ENCODE measurements at regions not wholly inside any gene's neighbourhood (a gene's known extent, or its start where the extent isn't known, plus 50 kb on each side); places are given as distances from the start of the nearest gene placed in this dataset.

DNA sequence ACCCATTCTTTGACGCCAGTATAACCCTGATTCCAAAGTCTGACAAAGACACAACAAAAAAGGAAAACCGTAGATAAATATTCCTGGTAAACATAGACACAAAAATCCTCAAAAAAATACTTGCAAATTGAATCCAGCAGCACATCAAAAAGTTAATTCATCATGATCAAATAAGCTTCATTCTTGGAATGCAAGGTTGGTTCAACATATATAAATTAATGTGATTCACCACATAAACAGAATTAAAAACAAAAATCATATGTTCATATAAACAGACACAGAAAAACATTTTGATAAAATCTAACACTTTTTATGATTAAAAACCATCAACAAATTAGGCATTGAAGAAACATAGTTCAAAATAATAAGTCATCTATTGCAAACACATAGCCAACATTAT lies 324.2 kb upstream of the TRPC7 start:
- no peak for DNase-seq (ENCODE audit: low spot score)

DNA sequence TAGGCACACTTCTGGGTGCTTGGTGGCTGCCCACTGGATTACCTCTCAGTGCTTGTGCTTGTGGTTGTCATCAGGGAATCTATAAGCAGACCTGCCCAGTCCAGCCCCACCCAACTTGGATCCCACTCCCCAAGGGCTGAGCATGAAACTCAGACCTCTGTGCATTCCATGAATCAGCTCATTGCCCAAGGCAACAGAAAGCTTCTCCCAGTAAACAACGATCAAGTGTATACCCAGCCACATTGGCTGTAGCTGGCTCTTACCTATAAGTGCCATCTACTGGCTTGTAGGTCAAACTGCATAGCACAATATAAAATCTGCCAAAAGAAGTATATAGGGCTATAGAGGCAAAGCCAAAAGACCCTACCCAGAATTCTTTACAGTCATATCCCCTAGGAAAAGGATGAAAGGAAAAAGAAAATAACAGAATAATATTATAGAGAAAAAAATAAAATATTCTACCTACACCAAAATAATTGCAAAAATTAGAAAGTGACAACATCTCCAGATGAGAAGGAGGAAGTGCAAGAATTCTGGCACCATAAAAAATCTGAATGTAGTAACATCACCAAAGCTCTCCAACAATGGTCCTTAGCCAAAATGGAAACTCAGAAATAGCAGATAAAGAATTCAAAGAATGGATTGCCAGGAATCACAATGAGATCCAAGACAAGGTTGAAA lies 321.0 kb upstream of the TRPC7 start:
- DNase-seq (ENCODE audit: low spot score), result peak; percentile 10

DNA sequence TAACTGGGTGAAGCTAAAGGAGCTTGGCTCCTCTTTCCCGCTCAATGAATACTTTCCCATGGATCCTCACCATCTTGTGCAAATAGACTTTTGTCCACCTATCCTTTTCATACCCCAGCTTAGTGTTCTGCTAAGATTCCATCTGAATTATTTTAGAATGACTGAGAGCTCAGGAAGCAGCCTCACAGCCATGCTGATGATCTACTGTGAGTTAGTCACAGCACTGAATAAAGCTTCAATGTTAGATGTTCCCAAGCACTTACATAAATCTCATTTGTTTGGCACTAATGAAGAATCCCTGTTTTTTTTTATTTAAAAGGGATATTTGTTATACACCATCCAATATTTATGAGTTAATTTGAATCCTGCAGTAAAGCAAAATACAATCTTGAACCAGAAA lies 317.6 kb upstream of the TRPC7 start:
- DNase-seq (ENCODE audit: low spot score), result no peak

DNA sequence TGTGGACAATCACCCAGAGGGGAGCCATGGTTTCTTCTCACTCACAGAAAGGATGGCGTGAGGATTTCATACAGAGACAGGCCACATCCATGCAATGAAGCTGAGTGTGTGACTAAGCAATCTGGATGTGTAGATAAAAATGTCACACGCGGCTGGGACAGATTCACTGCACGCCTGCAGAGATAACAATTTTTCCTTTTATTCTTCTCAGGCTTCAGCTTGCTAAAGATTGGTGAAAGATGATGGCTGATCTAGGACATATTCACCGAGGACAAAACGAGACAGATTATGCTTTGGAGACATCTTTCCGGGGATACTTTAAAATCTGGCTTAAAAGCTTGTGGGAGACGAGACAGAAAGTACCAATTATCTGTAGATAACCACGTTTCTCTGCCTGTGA lies 313.9 kb upstream of the TRPC7 start:
- no peak for DNase-seq (ENCODE audit: low spot score)

DNA sequence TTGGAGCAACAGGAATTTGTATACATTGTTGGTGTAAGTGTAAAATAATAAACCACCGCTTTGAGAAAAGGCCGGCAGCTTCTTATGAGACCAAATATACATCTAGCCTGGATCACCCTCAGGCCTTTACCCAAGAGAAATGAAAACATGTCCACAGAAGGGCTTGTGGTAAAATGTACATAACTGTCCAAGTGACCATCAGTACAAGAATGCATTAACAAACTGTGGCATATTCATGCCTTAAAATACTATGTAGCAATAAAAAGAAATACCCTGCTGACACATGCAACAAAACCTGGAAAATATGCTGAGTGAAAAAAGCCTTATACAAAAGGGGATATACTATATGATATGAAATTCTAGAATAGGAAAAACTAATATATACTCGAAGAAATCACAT lies 311.9 kb upstream of the TRPC7 start:
- DNase-seq (ENCODE audit: low spot score), result no peak

DNA sequence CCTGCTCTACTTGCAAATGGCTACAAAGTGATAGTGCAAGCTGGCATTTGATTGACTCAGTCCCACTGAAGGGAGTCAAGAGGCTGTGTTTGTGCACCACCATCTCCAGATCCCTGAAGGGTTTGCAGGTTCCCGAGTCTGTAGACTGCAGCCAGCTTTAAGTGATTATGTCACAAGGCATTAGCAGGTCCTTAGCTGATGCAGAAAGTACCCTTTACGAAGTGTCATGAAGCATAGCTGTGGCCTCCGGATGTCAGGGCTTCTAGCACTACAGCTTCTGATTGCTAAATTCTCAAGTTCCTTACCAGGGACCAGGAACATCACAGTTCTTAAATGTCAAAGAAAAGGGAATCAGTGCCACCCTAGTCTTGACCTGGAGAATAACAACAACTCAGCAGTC lies 311.3 kb upstream of the TRPC7 start:
- no peak for DNase-seq (ENCODE audit: low spot score)

DNA sequence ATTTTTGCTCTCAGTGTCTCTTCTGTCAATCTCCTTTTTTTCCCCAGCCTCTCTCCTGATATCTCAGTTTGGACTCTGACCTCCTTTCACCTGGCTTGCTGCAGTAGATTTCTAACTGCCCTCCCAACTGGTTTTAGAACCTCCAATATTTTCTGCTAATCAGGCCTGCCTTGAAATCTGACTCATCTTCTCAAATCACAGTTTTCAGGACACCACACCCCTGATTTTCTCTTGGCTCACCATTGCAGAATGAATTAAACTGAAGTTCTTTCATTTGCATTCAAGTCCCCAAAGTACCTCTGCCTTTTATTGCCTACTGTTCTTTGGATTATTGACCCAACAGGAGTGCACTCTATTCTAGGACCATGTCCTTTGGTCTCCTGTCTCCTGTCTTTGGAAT lies 310.4 kb upstream of the TRPC7 start:
- DNase-seq (ENCODE audit: low spot score), result no peak

DNA sequence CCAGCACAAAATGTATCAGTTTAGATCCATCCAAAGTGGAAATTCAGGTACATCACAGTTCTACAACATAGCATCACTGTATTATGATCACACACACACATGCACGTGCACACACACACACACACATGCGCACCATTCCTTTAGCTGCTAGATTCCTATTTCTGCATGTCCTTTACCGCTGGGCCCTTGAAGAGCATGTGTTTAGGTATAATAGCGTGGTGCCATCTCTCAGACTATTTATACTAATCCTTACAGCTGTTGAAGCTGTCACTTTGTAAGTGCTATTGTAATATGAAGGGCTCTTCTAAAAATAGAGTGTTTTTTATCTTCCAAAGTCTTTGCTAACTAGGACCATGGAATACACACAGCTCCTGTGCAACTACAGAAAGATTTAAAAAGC lies 308.8 kb upstream of the TRPC7 start:
- no peak for DNase-seq (ENCODE audit: low spot score)

DNA sequence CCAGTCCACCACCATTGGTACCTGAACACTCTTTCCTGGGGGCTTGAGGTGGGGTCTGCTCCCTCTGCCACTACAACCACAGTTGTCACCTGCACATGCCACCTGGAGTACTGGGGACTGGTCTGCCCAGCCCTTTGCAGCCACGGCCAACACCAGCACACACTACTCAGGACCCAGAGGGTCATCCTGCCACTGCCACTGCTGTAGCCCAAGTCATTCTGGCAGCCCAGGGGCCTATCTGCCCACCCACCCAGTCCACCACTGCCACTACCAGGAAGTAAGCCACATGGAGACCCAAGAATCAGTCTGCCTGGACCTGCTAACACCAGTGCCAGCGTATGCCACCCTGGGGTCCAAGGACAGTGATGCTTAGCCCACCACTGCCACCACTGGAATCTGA lies 302.4 kb upstream of the TRPC7 start:
- no peak for DNase-seq (ENCODE audit: low spot score)

DNA sequence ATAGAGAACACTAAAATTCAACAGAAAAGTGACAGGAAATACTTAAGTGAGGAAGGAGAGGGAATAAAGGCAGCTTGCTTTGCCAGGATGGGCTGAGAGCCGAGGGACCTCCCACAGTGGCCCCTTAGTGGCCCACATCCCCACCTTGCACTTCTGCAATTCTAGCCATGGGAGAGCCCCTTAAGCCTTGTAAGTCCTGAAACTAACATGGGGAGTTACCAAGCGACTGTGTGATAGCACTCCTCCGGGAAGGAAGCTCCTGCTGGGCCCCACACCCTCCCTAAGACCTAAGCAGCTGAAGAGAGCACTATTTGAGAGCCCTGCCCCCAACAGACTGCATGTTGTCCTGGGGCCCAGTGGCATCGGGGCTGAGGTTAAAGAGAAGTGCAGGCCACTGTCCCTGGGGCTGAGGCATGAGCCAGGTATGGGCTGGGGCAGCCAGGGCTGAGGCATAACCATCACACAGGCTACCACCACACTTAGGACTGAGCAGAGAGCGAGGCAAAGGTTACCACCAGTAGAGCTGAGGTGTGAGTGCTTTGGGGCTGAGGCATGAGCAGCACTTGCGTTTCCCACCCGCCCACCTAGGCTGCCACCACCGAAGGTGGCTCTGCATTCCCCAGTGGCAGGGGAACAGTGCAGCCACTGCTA lies 301.8 kb upstream of the TRPC7 start:
- no peak for DNase-seq (ENCODE audit: low spot score)

DNA sequence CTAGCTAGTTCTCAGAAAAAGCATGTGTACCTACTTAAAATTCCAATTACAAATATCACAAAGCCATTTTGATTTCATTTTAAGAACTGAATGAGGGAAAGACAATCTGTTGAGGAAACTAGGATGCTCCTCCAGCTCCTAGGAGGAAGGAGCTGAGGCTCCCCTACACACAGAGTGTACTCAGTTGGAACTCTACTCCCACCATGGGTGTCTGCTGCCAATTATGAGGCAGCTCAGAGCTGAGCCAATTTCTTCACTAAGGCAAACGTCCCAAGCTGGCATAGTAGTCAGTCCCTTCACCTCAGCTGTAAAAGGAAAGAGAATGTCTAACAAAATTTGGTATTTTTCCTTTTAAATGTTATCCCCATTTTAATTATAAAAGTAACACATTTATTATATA lies 300.0 kb upstream of the TRPC7 start:
- DNase-seq (ENCODE audit: low spot score), result no peak

DNA sequence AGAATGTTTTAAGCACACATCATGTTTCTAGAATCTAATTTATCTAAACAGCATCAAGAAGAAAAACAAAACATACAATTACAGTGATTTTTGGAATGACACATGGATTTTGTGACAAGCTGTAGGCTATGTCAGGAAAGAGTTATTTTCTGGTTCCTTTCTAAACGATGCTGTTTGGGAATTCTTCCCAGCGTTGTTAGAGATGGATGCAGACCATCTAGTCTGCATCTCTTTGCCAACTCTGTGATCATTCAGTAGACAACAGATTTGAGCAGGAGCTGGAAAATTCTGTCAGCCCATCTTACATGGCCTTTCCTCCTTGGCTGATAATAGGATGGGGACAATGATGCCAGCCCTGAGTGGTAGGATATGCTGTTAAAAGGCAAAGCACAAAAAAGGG lies 295.7 kb upstream of the TRPC7 start:
- DNase-seq (ENCODE audit: low spot score), result peak; percentile 19

DNA sequence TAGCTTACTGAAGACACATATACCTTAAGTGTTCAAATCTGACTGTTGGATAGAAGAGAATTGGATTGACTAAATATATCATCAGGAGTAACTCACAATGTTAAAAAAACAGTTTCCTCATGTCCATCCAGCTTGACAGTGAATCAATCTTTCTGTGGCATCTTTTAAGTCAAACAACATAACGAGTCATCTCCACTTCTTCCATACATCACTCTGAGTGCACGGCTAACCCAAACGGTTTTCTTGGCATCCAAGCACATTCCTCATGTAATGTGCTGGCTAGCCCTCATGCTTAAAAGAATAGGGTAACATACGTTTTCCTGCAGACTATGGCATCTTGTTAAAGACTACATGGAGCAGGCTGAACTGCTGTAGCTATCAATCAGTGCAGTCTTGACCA lies 291.5 kb upstream of the TRPC7 start:
- DNase-seq (ENCODE audit: low spot score), result no peak

DNA sequence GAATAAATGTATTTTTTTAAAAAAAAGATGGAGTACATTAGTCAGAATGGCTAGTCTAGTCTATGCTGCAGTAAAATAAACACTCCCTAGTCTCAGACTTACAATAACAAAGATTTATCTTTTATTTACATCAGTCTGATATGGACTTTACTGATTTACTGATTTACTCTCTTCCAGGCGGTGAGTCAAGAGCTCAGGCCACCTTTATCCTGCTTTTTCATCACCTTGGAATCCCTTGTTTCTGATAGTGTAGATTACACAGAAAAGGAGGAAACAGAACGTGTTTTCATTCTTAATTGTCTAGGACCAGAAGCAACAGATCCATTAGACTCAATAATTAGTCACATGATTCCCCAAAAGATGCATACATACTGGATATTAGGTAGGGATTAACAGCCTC lies 290.1 kb upstream of the TRPC7 start:
- no peak for DNase-seq (ENCODE audit: low spot score)

DNA sequence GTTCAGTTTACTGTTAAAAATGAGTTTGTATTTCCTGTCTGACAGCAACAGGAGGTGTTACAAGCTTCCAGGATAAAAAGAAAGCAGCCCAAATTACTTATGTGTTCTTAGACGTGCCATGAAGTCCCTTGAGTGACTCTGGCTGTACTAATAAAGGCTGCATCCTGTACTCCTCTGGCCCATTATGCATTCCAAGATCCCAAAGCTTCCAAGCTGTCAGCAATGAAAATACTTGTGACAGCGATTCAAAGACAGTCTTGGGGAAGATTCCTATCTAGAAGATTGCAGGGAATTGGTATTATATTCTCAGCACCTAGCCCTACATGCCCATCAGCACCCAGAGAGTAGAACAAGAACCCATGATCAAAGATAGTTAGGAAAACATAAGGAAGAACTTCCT lies 281.6 kb upstream of the TRPC7 start:
- no peak for DNase-seq (ENCODE audit: low spot score)

DNA sequence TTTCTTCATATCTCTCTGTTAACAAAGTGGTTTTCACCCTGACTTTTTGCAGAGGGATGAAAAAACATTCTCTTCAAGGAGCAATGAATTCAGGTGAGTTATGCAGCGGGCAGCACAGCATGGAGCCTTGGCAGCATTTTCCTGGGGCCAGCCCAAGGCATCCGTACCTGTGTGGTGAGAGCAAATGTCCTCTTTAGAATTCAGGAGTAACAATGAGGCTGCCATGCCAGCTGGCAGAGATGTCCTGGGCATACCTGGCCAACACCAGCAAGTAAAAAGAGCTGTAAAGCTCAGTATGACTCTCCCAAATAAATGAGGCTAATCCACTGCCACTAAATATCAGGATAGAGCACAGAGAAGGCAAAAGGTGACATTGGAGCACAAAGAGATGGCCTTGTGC lies 277.6 kb upstream of the TRPC7 start:
- peak; percentile 96 for DNase-seq (ENCODE audit: low spot score)

DNA sequence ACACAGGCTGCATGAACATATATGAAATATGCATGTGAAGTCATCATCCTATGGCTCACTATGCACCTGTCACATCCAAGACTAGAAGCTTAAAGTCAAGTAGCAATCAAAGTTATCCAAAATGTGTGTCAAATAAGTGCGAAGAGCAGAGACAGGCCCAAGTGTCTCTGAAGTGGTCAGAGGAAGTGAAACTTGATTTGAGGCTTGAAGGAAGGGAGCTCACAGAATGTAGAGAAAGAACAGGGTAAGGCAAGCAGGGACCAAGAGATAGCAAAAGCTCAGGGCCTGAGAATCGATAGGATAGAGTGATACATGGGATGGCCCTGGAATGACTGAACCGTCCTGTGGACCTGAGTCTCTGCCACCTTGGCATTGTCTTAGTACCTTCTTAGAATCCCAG lies 274.3 kb upstream of the TRPC7 start:
- no peak for DNase-seq (ENCODE audit: low spot score)

DNA sequence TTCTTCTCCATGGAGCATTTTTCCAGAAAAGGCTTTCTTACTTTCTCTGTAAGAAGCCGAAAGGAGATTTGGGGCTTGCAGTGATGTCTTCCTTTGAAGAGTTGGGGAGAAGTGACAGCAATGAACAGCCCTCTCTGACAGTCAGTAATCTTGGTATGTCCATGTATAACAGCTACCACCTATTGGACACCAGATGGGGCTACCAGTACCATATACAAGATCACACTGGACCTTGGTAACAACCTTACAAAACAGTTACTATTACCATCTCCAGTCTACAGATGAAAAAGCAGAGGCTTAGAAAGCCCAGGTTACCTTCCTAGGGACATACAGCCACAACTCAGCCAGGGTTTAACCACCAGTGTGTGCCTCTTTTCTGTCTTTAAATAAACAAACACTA lies 272.7 kb upstream of the TRPC7 start:
- no peak for DNase-seq (ENCODE audit: low spot score)

DNA sequence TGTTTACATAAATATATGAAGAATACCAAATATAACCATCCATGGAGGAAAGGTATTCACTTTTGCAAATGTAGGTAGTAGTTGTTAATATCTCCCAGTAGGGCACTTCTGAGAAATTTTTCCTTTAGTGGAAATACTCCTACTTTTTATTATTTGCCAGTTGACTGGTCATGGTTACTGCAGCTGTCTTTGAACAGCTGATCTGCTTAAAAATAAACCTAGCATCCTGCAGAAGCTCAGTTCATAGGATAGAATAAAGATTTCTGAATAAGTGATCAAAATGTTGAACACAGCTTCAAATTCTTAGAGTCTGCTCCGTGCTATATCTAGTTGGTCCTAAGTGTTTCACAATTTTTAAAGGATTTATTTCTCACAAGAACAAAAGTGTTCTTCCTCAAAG lies 270.7 kb upstream of the TRPC7 start:
- no peak for DNase-seq (ENCODE audit: low spot score)

DNA sequence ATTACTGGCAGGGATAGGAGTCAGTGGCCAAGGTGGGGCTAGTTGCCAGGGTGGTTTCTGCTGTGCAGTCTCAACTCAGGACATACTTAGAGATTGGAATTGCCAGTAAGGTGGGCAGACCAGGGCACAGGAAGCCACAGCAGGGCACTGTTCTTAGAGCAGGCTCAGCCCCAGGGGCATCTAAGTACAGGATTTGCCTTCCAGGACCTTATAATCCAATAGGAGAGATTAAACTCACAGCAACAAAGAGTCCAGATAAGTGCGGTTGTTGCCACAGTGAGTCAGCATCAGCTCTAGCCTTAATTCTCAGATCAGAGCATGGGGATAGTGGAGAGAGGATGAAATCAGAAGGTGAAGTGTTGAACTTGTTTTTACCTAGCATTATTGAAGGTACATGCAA lies 265.8 kb upstream of the TRPC7 start:
- no peak for DNase-seq (ENCODE audit: low spot score)

DNA sequence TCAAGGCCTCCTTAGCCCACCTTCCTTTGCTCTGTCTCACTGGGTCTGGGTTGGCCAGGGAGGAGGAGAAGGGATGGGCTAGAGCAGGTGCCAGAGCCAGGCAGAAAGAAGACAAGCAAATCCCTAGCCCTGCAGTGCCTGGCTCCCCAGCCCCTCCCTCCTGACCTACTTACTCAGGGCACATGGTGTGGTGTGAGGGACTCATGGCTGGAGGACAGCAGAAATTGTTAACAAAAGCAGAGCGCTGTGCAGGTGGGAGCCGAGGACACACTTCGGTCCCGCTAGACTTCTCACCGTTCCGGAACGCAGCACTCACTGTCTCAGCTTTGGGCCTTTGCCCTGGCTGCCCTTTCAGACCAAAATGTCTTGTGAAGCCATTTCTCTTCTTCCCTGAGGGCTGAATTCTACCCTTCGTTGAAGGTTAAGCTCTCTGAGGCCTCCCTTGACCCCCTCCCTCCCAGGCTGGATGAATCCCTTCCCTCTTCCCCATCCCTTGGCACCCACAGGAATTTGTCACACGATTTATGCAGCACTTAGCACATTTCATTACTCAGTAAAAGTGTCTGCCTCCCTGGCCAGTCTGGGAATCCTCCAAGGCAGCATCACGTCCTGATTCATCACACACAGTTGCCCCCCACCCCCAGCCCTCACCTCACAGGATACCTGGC lies 263.9 kb upstream of the TRPC7 start:
- peak; percentile 97 for DNase-seq (ENCODE audit: low spot score)

DNA sequence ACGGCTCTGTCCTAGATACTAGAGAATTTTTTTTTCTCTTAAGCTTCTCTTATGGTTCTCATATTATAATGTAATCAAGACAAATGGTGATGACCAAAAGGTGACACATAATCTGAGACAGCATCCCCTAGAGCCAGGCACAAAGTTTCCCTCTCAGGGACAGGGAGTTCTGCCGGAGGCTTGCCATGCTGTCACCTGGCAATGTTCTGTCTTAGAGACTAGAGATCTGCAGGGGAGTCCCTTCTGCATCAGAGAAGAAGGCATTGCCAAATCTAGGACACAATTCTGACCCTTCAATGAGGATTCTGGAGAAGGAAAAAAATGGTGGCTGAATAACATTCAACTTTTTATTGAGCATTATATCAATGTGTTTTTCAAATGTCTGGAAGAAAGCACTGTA lies 261.2 kb upstream of the TRPC7 start:
- DNase-seq (ENCODE audit: low spot score), result peak; percentile 77

DNA sequence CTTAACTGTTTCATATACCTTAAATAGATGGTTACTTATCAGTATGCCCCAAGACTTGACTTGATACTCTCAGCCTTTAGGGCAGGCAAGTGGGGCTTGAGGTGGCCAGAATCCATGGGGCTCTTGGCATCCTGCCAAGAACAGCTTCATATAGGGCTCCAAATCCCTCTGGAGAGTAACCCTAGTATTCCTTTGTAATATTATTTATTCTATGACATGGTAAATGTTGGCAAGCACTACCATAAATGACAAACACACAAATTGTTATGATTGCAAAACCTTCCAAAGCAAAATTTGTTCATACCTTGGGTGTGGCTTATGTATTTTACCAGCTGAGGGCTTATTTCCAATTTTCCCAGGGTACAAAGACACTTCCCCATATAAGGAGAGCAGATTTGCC lies 257.4 kb upstream of the TRPC7 start:
- DNase-seq (ENCODE audit: low spot score), result no peak

DNA sequence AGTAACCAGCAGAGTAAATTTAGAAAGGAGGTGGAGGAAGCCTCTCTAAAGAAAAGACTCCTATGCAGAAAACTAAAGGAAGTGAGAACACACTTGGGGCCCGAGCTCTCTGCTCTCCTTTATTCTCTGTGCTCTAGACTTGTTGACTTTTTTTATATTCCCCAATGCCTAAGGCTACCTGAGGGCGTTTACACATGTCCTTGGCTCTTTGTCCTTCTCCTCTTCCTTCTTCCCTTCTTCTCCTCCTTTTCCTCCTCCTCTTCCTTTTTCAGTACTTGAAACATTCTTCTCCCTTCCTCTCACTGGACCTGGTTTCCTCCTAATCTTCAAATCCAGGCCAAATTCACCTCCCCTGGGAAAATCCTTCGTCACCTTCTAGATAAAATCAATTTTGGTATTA lies 256.4 kb upstream of the TRPC7 start:
- no peak for DNase-seq (ENCODE audit: low spot score)
